GM21526 (cell line): ENCODE measurements at regions not wholly inside any gene's neighbourhood (a gene's known extent, or its start where the extent isn't known, plus 50 kb on each side); places are given as distances from the start of the nearest gene placed in this dataset.
A peak's percentile ranks its signal among the peaks of the same experiment; 100 is the strongest.

ENCODE experiments used
- ATAC-seq: cut with Tn5 transposase; IDR thresholded peaks from one replicate; pipeline ENCODE4 v1.9.1; 2021; ENCODE audit warnings: moderate library complexity; ENCODE audit not compliant: unreplicated experiment, low FRiP score

GRCh38 chr13:52931539-52932431 is 83.3 kb upstream of the PCDH8 start:
- ATAC-seq, result no peak

- ATAC-seq, result no peak
These were observed 82.7 kb upstream of the PCDH8 start for GRCh38 chr13:52931131-52931530.

- no peak for ATAC-seq
These were observed 81.4 kb upstream of the PCDH8 start for GRCh38 chr13:52929846-52930245.

GRCh38 chr13:52926971-52927370 is 78.5 kb upstream of the PCDH8 start:
- no peak for ATAC-seq

- no peak for ATAC-seq
These were observed 77.4 kb upstream of the PCDH8 start for GRCh38 chr13:52925775-52926285.

- ATAC-seq, result no peak
These were observed 76.8 kb upstream of the PCDH8 start for GRCh38 chr13:52925251-52925650.

- no peak for ATAC-seq
These were observed 76.1 kb upstream of the PCDH8 start for GRCh38 chr13:52924289-52925148.

GRCh38 chr13:52922961-52923360 is 74.5 kb upstream of the PCDH8 start:
- no peak for ATAC-seq

GRCh38 chr13:52921194-52921593 is 72.8 kb upstream of the PCDH8 start:
- ATAC-seq, result peak; percentile 99

GRCh38 chr13:52916486-52916990 is 68.1 kb upstream of the PCDH8 start:
- no peak for ATAC-seq

- no peak for ATAC-seq
These were observed 62.9 kb upstream of the PCDH8 start for GRCh38 chr13:52911340-52911739.

GRCh38 chr13:52910318-52910717 is 61.9 kb upstream of the PCDH8 start:
- ATAC-seq, result peak; percentile 54

- ATAC-seq, result no peak
These were observed 57.9 kb upstream of the PCDH8 start for GRCh38 chr13:52906122-52906903.

- ATAC-seq, result no peak
These were observed 57.3 kb upstream of the PCDH8 start for GRCh38 chr13:52905701-52906100.

- ATAC-seq, result peak; percentile 100
These were observed 54.9 kb upstream of the PCDH8 start for GRCh38 chr13:52903320-52903719.

- no peak for ATAC-seq
These were observed 50.8 kb upstream of the PCDH8 start for GRCh38 chr13:52899206-52899605.
